ENCODE measurements at regions not wholly inside any gene's neighbourhood (a gene's known extent, or its start where the extent isn't known, plus 50 kb on each side); places are given as distances from the start of the nearest gene placed in this dataset.

DNA sequence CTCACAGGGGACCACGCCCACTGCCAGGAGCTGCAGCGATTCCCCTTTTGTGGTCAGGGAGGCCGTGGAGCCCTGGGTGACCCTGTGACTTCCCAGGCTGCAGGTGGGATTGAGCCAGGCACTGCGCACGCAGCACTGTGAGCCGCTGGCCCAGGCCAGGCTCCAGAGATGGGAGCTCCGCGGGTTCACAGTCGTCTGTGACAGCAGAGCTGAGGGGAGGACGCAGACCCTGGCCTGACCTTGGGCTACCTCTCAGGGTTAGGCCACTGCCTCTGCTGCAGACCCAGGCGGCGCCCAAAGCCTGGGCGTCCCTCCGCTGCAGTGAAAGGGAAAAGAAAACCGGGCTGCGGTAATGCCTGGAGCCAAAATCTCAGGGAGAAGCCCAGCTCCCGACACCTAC, 107.5 kb upstream of the GPR26 start:
- TF ChIP-seq DIDO1 (tag; IDR thresholded peaks at IDR 0.05; ENCODE audit: low read depth) (no peak), NCOA1 (IDR thresholded peaks at IDR 0.05; ENCODE audit: low read depth) (no peak)
